Tibial nerve (tissue), 4 donors: ENCODE measurements at regions not wholly inside any gene's neighbourhood (a gene's known extent, or its start where the extent isn't known, plus 50 kb on each side); places are given as distances from the start of the nearest gene placed in this dataset.

Source experiments
- CTCF ChIP-seq, 5 experiments: fragments of 200-600 bp in 3 of 5; fragments of 450-650 bp in 2 of 5; sonication (generic) in 3 of 5; IDR thresholded peaks; one replicate each; pipeline ENCODE4 v1.5.1; 2016 to 2019; ENCODE audit warnings: antibody characterized with exemption in 5 of 5, mild to moderate bottlenecking in 3 of 5, moderate library complexity in 2 of 5
- EP300 ChIP-seq, 2 donors: sonication (generic); formaldehyde crosslinking; IDR thresholded peaks; one replicate each; pipeline ENCODE4 v1.6.1; 2017; ENCODE audit warnings: antibody characterized with exemption in 2 of 2, mild to moderate bottlenecking in 1 of 2

- no peak for TF ChIP-seq CTCF (IDR thresholded peaks at IDR 0.05)
- TF ChIP-seq EP300 (IDR thresholded peaks at IDR 0.05) = no peak
These were observed 161.0 kb downstream of the CBLN1 start for GRCh38 chr16:49120631-49121030.
